ENCODE measurements at regions not wholly inside any gene's neighbourhood (a gene's known extent, or its start where the extent isn't known, plus 50 kb on each side); places are given as distances from the start of the nearest gene placed in this dataset.

- no peak for TF ChIP-seq FOXM1 (IDR thresholded peaks at IDR 0.05; ENCODE audit: borderline replicate concordance, low read depth)
- no peak for TF ChIP-seq EGR1 (IDR thresholded peaks at IDR 0.05)
- TF ChIP-seq NFIC (IDR thresholded peaks at IDR 0.05), result no peak
- no peak for TF ChIP-seq USF1 (IDR thresholded peaks at IDR 0.05)
- no peak for TF ChIP-seq CEBPB (IDR thresholded peaks at IDR 0.05)
- no peak for TF ChIP-seq CREB1 (IDR thresholded peaks at IDR 0.05; ENCODE audit: low read depth)
- TF ChIP-seq ZBTB7A (IDR thresholded peaks at IDR 0.05; ENCODE audit: low read depth), result no peak
- TF ChIP-seq REST (IDR thresholded peaks at IDR 0.05; ENCODE audit: low read depth), result no peak
- no peak for TF ChIP-seq EP300 (IDR thresholded peaks at IDR 0.05; ENCODE audit: borderline replicate concordance)
- TF ChIP-seq RAD21 (IDR thresholded peaks at IDR 0.05; ENCODE audit: low read depth), result no peak
- no peak for TF ChIP-seq TAF1 (IDR thresholded peaks at IDR 0.05; ENCODE audit: low read depth)
- no peak for TF ChIP-seq TCF12 (IDR thresholded peaks at IDR 0.05; ENCODE audit: low read depth)
- no peak for TF ChIP-seq YY1 (IDR thresholded peaks at IDR 0.05; ENCODE audit: low read depth)
- no peak for TF ChIP-seq MAX (IDR thresholded peaks at IDR 0.05)
Measured at GRCh38 chr6:79404677-79405076, 132.6 kb downstream of the LCA5 start.

- TF ChIP-seq EP300 (IDR thresholded peaks at IDR 0.05; ENCODE audit: borderline replicate concordance) (no peak), RAD21 (IDR thresholded peaks at IDR 0.05; ENCODE audit: low read depth) (no peak), CREB1 (IDR thresholded peaks at IDR 0.05; ENCODE audit: low read depth) (no peak), FOXM1 (IDR thresholded peaks at IDR 0.05; ENCODE audit: borderline replicate concordance, low read depth) (no peak), MAX (IDR thresholded peaks at IDR 0.05) (no peak), CEBPB (IDR thresholded peaks at IDR 0.05) (no peak)
Measured at GRCh38 chr6:79404261-79404660, 133.0 kb downstream of the LCA5 start.

GRCh38 chr6:79403563-79403962 lies 133.7 kb downstream of the LCA5 start:
- no peak for TF ChIP-seq ZBTB7A (IDR thresholded peaks at IDR 0.05; ENCODE audit: low read depth)
- no peak for TF ChIP-seq FOXM1 (IDR thresholded peaks at IDR 0.05; ENCODE audit: borderline replicate concordance, low read depth)
- TF ChIP-seq CEBPB (IDR thresholded peaks at IDR 0.05), result no peak
- no peak for TF ChIP-seq EGR1 (IDR thresholded peaks at IDR 0.05)
- TF ChIP-seq MAX (IDR thresholded peaks at IDR 0.05), result no peak
- TF ChIP-seq USF1 (IDR thresholded peaks at IDR 0.05), result no peak
- no peak for TF ChIP-seq TAF1 (IDR thresholded peaks at IDR 0.05; ENCODE audit: low read depth)
- TF ChIP-seq NFIC (IDR thresholded peaks at IDR 0.05), result no peak
- no peak for TF ChIP-seq YY1 (IDR thresholded peaks at IDR 0.05; ENCODE audit: low read depth)

- TF ChIP-seq CREB1 (IDR thresholded peaks at IDR 0.05; ENCODE audit: low read depth) (no peak), TCF12 (IDR thresholded peaks at IDR 0.05; ENCODE audit: low read depth) (no peak), USF1 (IDR thresholded peaks at IDR 0.05) (no peak), RAD21 (IDR thresholded peaks at IDR 0.05; ENCODE audit: low read depth) (no peak), MAX (IDR thresholded peaks at IDR 0.05) (no peak), TEAD4 (IDR thresholded peaks at IDR 0.05) (no peak), NFIC (IDR thresholded peaks at IDR 0.05) (no peak)
Measured at GRCh38 chr6:79403086-79403485, 134.1 kb downstream of the LCA5 start.

- TF ChIP-seq USF1 (IDR thresholded peaks at IDR 0.05) (no peak), TAF1 (IDR thresholded peaks at IDR 0.05; ENCODE audit: low read depth) (no peak), NFIC (IDR thresholded peaks at IDR 0.05) (no peak), MAX (IDR thresholded peaks at IDR 0.05) (no peak), EP300 (IDR thresholded peaks at IDR 0.05; ENCODE audit: borderline replicate concordance) (no peak)
Measured at GRCh38 chr6:79399499-79399898, 137.7 kb downstream of the LCA5 start.

- TF ChIP-seq CREB1 (IDR thresholded peaks at IDR 0.05; ENCODE audit: low read depth) (no peak), EGR1 (IDR thresholded peaks at IDR 0.05) (no peak), TEAD4 (IDR thresholded peaks at IDR 0.05) (no peak), REST (IDR thresholded peaks at IDR 0.05; ENCODE audit: low read depth) (no peak), TAF1 (IDR thresholded peaks at IDR 0.05; ENCODE audit: low read depth) (no peak)
Measured at GRCh38 chr6:79396625-79397024, 140.6 kb downstream of the LCA5 start.
